GM12801 (cell line): ENCODE measurements at regions not wholly inside any gene's neighbourhood (a gene's known extent, or its start where the extent isn't known, plus 50 kb on each side); places are given as distances from the start of the nearest gene placed in this dataset.

Source experiments
- TF ChIP-seq, protein P1 (sequence below): IDR thresholded peaks from one replicate; pipeline ENCODE4 v1.5.1; 2011; ENCODE audit warnings: control low read depth; ENCODE audit not compliant: insufficient read length; ENCODE audit errors: extremely low read depth

DNA sequence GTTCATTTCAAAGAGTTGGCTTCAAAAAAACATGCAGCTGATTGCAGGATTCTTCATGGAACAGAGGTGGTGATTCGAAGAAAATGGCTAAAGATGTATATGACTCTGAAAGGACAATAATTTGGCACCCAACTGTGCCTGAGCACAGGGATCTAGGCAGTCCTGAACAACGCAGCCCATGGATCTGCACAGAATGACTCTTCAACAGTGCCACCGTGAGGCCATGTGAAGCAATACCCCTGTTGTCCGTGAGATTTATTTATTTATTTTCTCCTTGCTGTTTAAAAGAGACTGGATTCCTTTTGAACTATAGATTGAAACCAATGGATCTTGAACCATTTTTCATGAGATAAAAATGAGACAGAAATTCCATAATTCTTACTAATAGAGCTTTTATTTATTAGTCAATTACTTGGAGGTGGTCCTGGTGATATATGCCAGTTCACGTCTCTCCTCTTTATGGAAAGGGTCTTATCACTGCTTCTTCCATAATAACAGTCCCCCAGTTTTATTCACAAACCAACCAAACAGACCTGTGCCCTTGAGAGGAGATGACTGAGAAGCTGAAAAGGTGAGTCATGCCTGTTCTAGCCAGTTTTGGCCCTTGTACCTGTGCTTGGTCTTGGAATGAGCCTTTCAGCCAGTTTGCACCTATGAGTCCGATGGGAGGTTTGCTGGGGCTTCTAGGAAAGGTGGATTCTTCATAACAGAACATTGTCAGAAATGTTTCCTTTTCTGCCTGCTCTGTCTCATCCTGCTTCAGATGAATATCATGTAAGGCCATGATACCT is 1598.3 kb downstream of the AACS start:
- TF ChIP-seq, protein P1, sequence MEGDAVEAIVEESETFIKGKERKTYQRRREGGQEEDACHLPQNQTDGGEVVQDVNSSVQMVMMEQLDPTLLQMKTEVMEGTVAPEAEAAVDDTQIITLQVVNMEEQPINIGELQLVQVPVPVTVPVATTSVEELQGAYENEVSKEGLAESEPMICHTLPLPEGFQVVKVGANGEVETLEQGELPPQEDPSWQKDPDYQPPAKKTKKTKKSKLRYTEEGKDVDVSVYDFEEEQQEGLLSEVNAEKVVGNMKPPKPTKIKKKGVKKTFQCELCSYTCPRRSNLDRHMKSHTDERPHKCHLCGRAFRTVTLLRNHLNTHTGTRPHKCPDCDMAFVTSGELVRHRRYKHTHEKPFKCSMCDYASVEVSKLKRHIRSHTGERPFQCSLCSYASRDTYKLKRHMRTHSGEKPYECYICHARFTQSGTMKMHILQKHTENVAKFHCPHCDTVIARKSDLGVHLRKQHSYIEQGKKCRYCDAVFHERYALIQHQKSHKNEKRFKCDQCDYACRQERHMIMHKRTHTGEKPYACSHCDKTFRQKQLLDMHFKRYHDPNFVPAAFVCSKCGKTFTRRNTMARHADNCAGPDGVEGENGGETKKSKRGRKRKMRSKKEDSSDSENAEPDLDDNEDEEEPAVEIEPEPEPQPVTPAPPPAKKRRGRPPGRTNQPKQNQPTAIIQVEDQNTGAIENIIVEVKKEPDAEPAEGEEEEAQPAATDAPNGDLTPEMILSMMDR, result no peak

DNA sequence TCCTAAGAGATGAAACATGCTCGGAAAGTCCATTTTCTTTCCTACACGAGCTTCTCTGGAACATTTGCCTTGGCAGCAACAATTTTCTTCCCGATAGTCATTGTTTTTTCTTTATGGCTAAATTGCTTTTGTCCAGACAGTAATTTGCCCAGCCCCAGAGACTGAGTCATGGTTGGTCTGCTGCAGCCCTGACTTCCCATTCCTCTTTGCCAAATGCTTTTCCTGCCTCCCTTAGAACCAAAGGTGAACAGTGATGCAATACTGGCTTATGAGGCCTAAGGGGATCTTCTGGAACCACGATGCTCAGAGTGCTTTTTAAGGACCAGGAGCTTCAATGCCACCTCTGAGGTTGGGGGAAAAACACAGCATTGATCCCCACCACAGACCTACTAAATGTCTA is 1599.6 kb upstream of the TMEM132C start:
- TF ChIP-seq, protein P1, result no peak

DNA sequence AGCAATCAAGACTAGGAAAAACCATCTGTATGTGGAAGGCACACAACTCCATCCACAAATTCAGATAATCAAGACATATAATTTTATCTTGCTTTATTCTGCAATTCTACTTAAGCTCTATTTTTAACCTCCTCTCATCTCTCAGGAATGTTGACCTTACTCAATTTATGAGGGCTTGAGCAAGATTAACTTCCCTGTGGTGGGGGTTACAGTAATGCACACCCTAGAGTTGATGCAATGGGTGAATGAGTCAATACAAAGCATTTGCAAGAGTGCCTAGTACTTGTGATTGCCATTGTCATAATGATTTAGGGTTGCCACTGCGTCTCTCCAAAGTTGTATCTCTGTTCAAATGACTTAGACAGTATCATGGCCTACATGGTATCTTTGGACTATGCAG is 1598.4 kb upstream of the TMEM132C start:
- TF ChIP-seq, protein P1, result no peak

DNA sequence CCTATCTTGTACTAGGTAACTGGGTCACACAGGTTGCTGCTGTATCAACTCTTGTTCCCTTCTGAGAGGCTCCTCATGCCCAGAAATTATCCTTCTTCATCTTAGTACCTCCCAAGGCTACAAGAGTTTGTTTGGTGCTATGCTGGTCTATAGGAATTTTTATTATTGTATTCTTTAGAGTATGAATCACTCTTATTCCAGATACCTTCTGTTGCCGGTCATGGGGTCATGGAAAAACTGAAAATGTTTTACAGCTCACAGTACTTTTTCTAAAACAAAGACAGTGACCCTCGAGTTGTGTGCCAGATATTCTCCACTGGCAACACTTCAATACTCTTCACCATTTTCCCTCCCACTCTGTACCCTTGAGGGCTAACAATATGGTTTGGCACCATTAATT is 1598.0 kb upstream of the TMEM132C start:
- TF ChIP-seq, protein P1, result no peak

DNA sequence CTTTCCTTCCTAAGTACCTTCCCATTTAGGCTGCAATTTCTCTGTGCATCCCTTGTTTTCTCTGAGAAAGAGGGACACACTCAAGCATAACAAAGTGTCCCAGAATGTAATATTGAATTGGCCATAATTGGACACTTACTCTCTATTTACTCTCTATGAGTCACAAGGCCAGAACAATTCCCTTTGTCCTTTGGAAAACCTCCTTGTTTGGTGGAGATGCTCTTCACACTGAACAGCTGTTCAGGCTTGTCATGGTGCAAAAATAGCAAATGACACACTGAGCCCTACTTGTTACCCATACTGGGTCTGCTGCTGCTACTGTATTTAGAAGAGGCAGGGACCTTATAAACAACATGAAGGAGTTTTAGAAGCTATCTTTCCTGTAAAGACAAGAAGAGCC is 1590.5 kb upstream of the TMEM132C start:
- TF ChIP-seq, protein P1, result no peak

DNA sequence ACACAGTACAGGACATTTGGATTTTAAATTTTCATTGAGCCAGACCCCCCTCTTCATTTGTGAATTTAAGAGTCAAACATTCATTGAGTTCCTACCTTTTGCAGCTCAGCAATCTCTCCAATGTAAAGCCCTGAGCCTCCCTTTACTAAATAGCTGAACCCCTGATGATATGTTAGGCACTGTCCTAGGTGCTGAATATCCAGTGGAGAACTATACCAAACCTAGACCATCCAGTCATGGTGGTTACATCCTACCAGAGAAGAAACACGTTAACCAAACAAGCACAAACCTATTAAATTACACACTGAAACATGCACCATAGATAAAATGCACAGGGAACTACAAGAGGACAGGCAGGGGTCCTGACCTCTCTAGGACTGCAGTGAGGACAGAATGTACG is 1585.3 kb upstream of the TMEM132C start:
- TF ChIP-seq, protein P1, result no peak

DNA sequence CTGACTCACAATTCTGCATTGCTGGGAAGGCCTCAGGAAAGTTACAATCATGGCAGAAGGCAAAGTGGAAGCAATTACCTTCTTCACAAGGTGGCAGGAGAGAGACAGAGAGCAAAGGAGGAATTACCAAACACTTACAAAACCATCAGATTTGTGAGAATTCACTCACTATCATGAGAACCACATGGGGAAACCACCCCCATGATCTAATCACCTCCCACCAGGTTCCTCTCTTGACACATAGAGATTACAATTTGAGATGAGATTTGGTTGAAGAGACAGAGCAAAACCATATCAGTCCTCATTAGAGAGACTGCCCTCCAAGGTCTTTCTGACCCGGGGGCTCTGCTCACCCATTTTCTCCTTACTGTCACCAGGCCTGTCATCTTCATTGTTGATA is 1582.3 kb upstream of the TMEM132C start:
- TF ChIP-seq, protein P1, result no peak
